K562 (cell line): ENCODE measurements at regions not wholly inside any gene's neighbourhood (a gene's known extent, or its start where the extent isn't known, plus 50 kb on each side); places are given as distances from the start of the nearest gene placed in this dataset.

Source experiments
- ATAC-seq: fragments of 200-7000 bp; cut with Tn5 transposase; 3 replicates; pipeline ENCODE4 v1.9.1; 2020; ENCODE audit warnings: moderate library complexity
- BruUV-seq: library from RNA; stranded (reverse); fragments of 400-500 nt; replicated peaks from 2 replicates; lab custom pipeline; 2021; lab: Mats Ljungman, UMichigan
- CTCF ChIA-PET: fragments of 300-600 bp; formaldehyde crosslinking; extraction: SDS; loops from one replicate; lab custom pipeline; 2021; ENCODE audit warnings: low intra/inter-chr PET ratio; lab: Yijun Ruan, JAX
- POLR2A ChIA-PET: fragments of 300-600, 350-650 bp; sonication (Branson Sonifier 250); formaldehyde crosslinking; extraction: SDS; loops from one replicate; lab custom pipeline; 2021; ENCODE audit warnings: antibody characterized with exemption, inconsistent platforms; lab: Yijun Ruan, JAX
- DNase-seq, 4 experiments: peaks; one replicate each; pipeline versions ENCODE4 v3.0.0 to v3.0.0-alpha.2; 2011 to 2018; ENCODE audit warnings: low spot score in 3 of 4, mixed read lengths in 3 of 4; ENCODE audit errors: extremely low read depth in 1 of 4
- FAIRE-seq: peaks from 2 replicates; lab custom pipeline; 2011; peaks lifted over from hg19 to GRCh38; lab: Jason Lieb, UNC
- H2AFZ ChIP-seq: 2 replicates; pipeline ENCODE4 v1.6.0; 2011; ENCODE audit warnings: low read depth, low read length, control low read depth, inconsistent platforms
- H3K27ac ChIP-seq: fragments of 200-600 bp; 3 replicates; pipeline ENCODE4 v1.8.0; 2011; ENCODE audit warnings: low read depth, mild to moderate bottlenecking, control low read depth, inconsistent platforms, low read length, moderate library complexity, mixed read lengths; ENCODE audit errors: extremely low read depth
- H3K27me3 ChIP-seq, 2 experiments: fragments of 300-600 bp in 1 of 2; 2 replicates in 1 of 2; 3 replicates in 1 of 2; pipeline versions ENCODE4 v1.6.0 to v1.8.0; 2011; ENCODE audit warnings: inconsistent platforms in 2 of 2, low read length in 2 of 2, mild to moderate bottlenecking in 1 of 2, mixed read lengths in 1 of 2, moderate library complexity in 1 of 2; ENCODE audit not compliant: control insufficient read depth in 2 of 2, insufficient read depth in 2 of 2
- H3K36me3 ChIP-seq: fragments of 300-600 bp; 3 replicates; pipeline ENCODE4 v1.8.0; 2011; ENCODE audit warnings: mild to moderate bottlenecking, low read length, inconsistent platforms; ENCODE audit not compliant: control insufficient read depth, insufficient read depth
- H3K4me1 ChIP-seq, 2 experiments: fragments of 200-600 bp in 1 of 2; replicated peaks in 1 of 2; 2 replicates in 1 of 2; 3 replicates in 1 of 2; pipeline versions ENCODE4 v1.5.1 to v1.8.0; 2011; ENCODE audit warnings: inconsistent platforms in 2 of 2, low read length in 2 of 2, mild to moderate bottlenecking in 1 of 2, mixed read lengths in 1 of 2, moderate library complexity in 1 of 2; ENCODE audit not compliant: control insufficient read depth in 2 of 2, insufficient read depth in 2 of 2
- H3K4me2 ChIP-seq: 2 replicates; pipeline ENCODE4 v1.6.1; 2011; ENCODE audit warnings: low read length, control low read depth, inconsistent platforms, mixed read lengths; ENCODE audit not compliant: insufficient read depth
- H3K4me3 ChIP-seq: fragments of 200-600 bp; sonication (generic), shearing (Covaris generic); 2 replicates; pipeline ENCODE4 v1.5.1; 2016; ENCODE audit warnings: control low read depth, inconsistent platforms
- H3K79me2 ChIP-seq: fragments of 200-600 bp; 3 replicates; pipeline ENCODE4 v1.8.0; 2011; ENCODE audit warnings: low read length, inconsistent platforms; ENCODE audit not compliant: control insufficient read depth, insufficient read depth
- H3K9ac ChIP-seq, 2 experiments: 2 replicates each; pipeline versions ENCODE4 v1.6.0 to v1.6.1; 2011; ENCODE audit warnings: low read depth in 2 of 2, low read length in 2 of 2, control low read depth in 1 of 2, inconsistent platforms in 1 of 2, mild to moderate bottlenecking in 1 of 2, mixed read lengths in 1 of 2; ENCODE audit not compliant: insufficient read depth in 1 of 2
- H3K9me1 ChIP-seq: one replicate; pipeline ENCODE4 v1.6.0; 2011; ENCODE audit warnings: inconsistent platforms, mild to moderate bottlenecking, low read length, moderate library complexity; ENCODE audit not compliant: control insufficient read depth, insufficient read depth
- H3K9me3 ChIP-seq: replicated peaks from 2 replicates; pipeline ENCODE4 v1.5.1; 2011; ENCODE audit warnings: low read depth, low read length, inconsistent platforms; ENCODE audit not compliant: control insufficient read depth, insufficient read depth
- H4K20me1 ChIP-seq: replicated peaks from 2 replicates; pipeline ENCODE4 v1.6.1; 2011; ENCODE audit warnings: low read length, inconsistent platforms, mixed read lengths; ENCODE audit not compliant: control insufficient read depth, insufficient read depth
- ATF4 ChIP-seq: fragments of 450-650 bp; formaldehyde crosslinking; IDR thresholded peaks from 2 replicates; pipeline ENCODE4 v1.4.0; 2022; ENCODE audit warnings: mild to moderate bottlenecking, moderate library complexity
- PHF8 ChIP-seq: fragments of 200-600 bp; sonication (generic); IDR thresholded peaks from 2 replicates; pipeline ENCODE4 v1.6.1; 2012; ENCODE audit warnings: mixed run types, mild to moderate bottlenecking, inconsistent platforms, low read length, moderate library complexity, borderline replicate concordance
- RBBP5 ChIP-seq: fragments of 200-600 bp; sonication (generic); IDR thresholded peaks from 2 replicates; pipeline ENCODE4 v1.6.1; 2012; ENCODE audit warnings: borderline replicate concordance, mild to moderate bottlenecking, low read length, control low read depth, inconsistent platforms; ENCODE audit not compliant: insufficient read depth, poor library complexity, severe bottlenecking
- SIN3B ChIP-seq: fragments of 450-650 bp; IDR thresholded peaks from 2 replicates; pipeline ENCODE4 v1.6.1; 2017; ENCODE audit warnings: low read depth, mild to moderate bottlenecking, moderate library complexity
- ZNF134 ChIP-seq: fragments of 250-450 bp; sonication (Bioruptor Pico); conservative IDR thresholded peaks from 2 replicates; pipeline ENCODE4 v1.4.0; 2020
- ZNF23 ChIP-seq: fragments of 250-450 bp; sonication (Bioruptor Pico); IDR thresholded peaks from 2 replicates; pipeline ENCODE4 v1.4.0; 2020; ENCODE audit warnings: mild to moderate bottlenecking
- WGBS: fragments of 100-300 bp; shearing (Covaris generic); methylation state at CpG from one replicate; pipeline ENCODE4 v1.1.6; 2016; ENCODE audit warnings: low coverage, mixed read lengths; ENCODE audit not compliant: insufficient coverage; ENCODE audit errors: missing lambda C conversion rate; 5-methylcytosine and 5-hydroxymethylcytosine counted together
- in situ Hi-C: fragments of 300-500 bp; cut with MboI; formaldehyde crosslinking; loops from 4 replicates; pipeline ENCODE4 v1.15.0; 2018; ENCODE audit warnings: inconsistent platforms, mixed read lengths
- intact Hi-C: fragments of 100-400 bp; cut with micrococcal nuclease; formaldehyde crosslinking; loops from 2 replicates; pipeline ENCODE4 v1.14.2; 2022
- TF ChIP-seq, protein P1 (sequence below): sonication (generic); formaldehyde crosslinking; IDR thresholded peaks from 2 replicates; pipeline ENCODE4 v1.9.0; 2022; ENCODE audit warnings: mild to moderate bottlenecking, missing genetic modification reagents
- TF ChIP-seq, protein P2 (sequence below), 2 experiments: fragments of 450-650 bp; IDR thresholded peaks; 2 replicates each; pipeline ENCODE4 v1.6.1; 2016
- TF ChIP-seq, protein P3 (sequence below): sonication (generic); formaldehyde crosslinking; IDR thresholded peaks from 2 replicates; pipeline ENCODE4 v1.5.0; 2020; ENCODE audit warnings: missing genetic modification reagents

GRCh38 chr18:38028946-38029345 lies 463.3 kb upstream of the CELF4 start:
- no peaks in the 10 kb centered on the region for H3K9me1 ChIP-seq
- no TSS peak for BruUV-seq
- H3K9me3 ChIP-seq, result no peaks in the 10 kb centered on the region
- H3K79me2 ChIP-seq, result no peaks in the 10 kb centered on the region
- in situ Hi-C loops (no loop called here), intact Hi-C loops (no loop called here)
- H3K4me2 ChIP-seq, result no peak overlapping the region
- no peak overlapping the region for H3K4me3 ChIP-seq
- CTCF ChIA-PET, result no interaction called here
- POLR2A ChIA-PET, result no interaction called here
- no peak overlapping the region for H3K27ac ChIP-seq
- DNase-seq, result no peak
- H3K27me3 ChIP-seq, result no peaks in the 10 kb centered on the region
- no peaks in the 10 kb centered on the region for H3K4me1 ChIP-seq
- H3K36me3 ChIP-seq, result no peaks in the 10 kb centered on the region
- no peak overlapping the region for H2AFZ ChIP-seq
- no peaks in the 10 kb centered on the region for H4K20me1 ChIP-seq
- ATAC-seq, result no peak
- no peak overlapping the region for H3K9ac ChIP-seq
- 0% methylated on average over 7 of the region's 7 CpGs for WGBS
- TF ChIP-seq, protein P1, sequence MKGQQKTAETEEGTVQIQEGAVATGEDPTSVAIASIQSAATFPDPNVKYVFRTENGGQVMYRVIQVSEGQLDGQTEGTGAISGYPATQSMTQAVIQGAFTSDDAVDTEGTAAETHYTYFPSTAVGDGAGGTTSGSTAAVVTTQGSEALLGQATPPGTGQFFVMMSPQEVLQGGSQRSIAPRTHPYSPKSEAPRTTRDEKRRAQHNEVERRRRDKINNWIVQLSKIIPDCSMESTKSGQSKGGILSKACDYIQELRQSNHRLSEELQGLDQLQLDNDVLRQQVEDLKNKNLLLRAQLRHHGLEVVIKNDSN (CRISPR knock-in tag), result no peak
- TF ChIP-seq ZNF23, result no peak
- TF ChIP-seq, all 486 proteins: peak for 0
- no peak for FAIRE-seq

DNA sequence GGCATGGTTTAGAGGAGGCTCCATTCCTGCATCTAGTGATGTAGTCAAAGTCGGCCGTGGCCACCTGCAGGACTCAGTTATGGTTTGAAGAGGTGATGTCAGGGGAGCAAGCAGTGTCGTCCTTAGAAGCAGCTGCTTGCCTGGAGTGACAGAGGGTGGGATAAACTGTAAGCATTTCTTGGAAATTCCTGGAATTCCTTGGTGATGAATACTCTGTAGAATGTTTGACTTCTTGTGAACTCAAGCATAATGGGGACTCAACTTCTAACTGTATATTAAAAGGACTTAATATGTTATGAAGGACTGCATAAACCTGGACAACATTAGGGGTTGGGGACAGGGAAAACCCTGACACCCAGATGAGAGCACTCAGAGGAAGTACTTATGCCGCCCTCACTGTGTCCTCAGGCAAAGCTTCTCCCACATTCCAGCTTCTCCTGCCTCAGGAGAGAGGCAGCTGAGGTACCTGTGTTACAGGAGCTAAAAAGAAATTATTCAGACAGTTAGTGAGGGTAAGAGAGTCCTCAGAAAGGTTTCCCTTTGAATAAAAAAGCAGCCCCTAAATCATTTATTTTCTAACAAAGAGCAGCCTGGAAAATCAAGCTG lies 459.9 kb upstream of the CELF4 start:
- FAIRE-seq (no peak), DNase-seq (no peak), ATAC-seq (no peak)
- Histone ChIP-seq H3K36me3 (no peaks in the 10 kb centered on the region), H4K20me1 (no peaks in the 10 kb centered on the region), H2AFZ (no peak overlapping the region), H3K27me3 (no peaks in the 10 kb centered on the region), H3K9me3 (no peaks in the 10 kb centered on the region), H3K4me2 (no peak overlapping the region), H3K4me3 (no peak overlapping the region), H3K27ac (no peak overlapping the region), H3K4me1 (no peaks in the 10 kb centered on the region), H3K9me1 (no peaks in the 10 kb centered on the region), H3K9ac (no peak overlapping the region), H3K79me2 (no peaks in the 10 kb centered on the region)
- CTCF ChIA-PET, result no interaction called here
- intact Hi-C loops (no loop called here), in situ Hi-C loops (no loop called here)
- WGBS, result 0% methylated on average over 4 of the region's 4 CpGs
- POLR2A ChIA-PET, result interaction anchor here (0.7 kb wide), 1 partner anchor 58 kb away, joined by 3 read pairs; no protein-coding TSS in a partner anchor
- BruUV-seq, result no TSS peak
- TF ChIP-seq ATF4 (CRISPR knock-in tag), result no peak
- TF ChIP-seq, protein P2, sequence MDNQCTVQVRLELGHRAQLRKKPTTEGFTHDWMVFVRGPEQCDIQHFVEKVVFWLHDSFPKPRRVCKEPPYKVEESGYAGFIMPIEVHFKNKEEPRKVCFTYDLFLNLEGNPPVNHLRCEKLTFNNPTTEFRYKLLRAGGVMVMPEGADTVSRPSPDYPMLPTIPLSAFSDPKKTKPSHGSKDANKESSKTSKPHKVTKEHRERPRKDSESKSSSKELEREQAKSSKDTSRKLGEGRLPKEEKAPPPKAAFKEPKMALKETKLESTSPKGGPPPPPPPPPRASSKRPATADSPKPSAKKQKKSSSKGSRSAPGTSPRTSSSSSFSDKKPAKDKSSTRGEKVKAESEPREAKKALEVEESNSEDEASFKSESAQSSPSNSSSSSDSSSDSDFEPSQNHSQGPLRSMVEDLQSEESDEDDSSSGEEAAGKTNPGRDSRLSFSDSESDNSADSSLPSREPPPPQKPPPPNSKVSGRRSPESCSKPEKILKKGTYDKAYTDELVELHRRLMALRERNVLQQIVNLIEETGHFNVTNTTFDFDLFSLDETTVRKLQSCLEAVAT (IDR thresholded peaks at IDR 0.05), result no peak
- no peak for TF ChIP-seq RBBP5
- TF ChIP-seq, protein P3, sequence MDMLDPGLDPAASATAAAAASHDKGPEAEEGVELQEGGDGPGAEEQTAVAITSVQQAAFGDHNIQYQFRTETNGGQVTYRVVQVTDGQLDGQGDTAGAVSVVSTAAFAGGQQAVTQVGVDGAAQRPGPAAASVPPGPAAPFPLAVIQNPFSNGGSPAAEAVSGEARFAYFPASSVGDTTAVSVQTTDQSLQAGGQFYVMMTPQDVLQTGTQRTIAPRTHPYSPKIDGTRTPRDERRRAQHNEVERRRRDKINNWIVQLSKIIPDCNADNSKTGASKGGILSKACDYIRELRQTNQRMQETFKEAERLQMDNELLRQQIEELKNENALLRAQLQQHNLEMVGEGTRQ, result no peak
- no peak for TF ChIP-seq PHF8
- no peak for TF ChIP-seq ZNF134 (CRISPR knock-in tag)
- TF ChIP-seq SIN3B, result no peak
